ENCODE measurements at regions not wholly inside any gene's neighbourhood (a gene's known extent, or its start where the extent isn't known, plus 50 kb on each side); places are given as distances from the start of the nearest gene placed in this dataset.

DNA sequence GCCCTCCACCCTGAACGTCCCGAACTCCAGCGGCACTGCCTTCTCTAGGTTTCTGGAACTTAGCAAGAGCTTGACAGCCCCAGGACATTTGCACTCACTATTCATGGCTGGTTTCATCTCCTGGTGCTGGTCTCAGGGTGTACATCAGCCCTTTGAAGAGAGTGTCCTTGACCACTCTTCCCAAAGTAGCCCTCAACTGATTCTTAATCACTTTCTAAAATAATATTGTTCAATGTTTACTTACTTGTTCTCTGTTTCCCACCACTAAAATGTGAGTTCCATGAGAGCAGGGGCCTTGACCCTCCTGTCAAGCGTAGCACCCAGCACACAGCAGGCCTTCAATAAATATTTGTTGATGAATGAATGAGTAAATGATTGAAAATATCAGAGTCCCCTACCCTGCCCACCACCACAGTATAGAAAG is 262.5 kb downstream of the RHOU start:
- no peak for DNase-seq (ENCODE audit: low read depth)

DNA sequence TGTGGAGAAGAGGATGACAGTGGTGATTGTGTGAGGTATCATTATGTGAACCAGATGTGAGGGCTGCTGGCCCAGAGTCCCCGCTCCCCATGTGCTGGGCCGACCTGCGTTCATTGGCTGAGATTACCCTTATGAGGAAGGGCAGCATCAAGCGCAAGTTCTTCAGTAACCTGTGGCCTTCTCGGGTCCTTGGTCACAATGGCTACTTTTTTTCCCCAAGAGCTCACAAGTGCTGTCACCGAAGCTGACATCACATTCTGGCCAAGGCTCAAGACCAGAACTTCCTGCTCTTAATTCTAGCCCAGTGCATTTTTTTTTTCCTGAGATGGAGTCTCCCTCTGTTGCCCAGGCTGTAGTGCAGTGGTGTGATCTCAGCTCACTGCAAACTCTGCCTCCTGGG is 262.9 kb downstream of the RHOU start:
- no peak overlapping the region for H3K4me3 ChIP-seq (replicated peaks; ENCODE audit: low read depth, low read length)
- TF ChIP-seq, protein P1, sequence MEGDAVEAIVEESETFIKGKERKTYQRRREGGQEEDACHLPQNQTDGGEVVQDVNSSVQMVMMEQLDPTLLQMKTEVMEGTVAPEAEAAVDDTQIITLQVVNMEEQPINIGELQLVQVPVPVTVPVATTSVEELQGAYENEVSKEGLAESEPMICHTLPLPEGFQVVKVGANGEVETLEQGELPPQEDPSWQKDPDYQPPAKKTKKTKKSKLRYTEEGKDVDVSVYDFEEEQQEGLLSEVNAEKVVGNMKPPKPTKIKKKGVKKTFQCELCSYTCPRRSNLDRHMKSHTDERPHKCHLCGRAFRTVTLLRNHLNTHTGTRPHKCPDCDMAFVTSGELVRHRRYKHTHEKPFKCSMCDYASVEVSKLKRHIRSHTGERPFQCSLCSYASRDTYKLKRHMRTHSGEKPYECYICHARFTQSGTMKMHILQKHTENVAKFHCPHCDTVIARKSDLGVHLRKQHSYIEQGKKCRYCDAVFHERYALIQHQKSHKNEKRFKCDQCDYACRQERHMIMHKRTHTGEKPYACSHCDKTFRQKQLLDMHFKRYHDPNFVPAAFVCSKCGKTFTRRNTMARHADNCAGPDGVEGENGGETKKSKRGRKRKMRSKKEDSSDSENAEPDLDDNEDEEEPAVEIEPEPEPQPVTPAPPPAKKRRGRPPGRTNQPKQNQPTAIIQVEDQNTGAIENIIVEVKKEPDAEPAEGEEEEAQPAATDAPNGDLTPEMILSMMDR (IDR thresholded peaks at IDR 0.05; ENCODE audit: low read length, missing control alignments) = no peak
- DNase-seq (ENCODE audit: low read depth) = no peak

More for the DNA sequence above, 262.5 kb downstream of the RHOU start:
- TF ChIP-seq, protein P1 (IDR thresholded peaks at IDR 0.05; ENCODE audit: low read length, missing control alignments) = no peak
- H3K4me3 ChIP-seq (replicated peaks; ENCODE audit: low read depth, low read length) = no peak overlapping the region

DNA sequence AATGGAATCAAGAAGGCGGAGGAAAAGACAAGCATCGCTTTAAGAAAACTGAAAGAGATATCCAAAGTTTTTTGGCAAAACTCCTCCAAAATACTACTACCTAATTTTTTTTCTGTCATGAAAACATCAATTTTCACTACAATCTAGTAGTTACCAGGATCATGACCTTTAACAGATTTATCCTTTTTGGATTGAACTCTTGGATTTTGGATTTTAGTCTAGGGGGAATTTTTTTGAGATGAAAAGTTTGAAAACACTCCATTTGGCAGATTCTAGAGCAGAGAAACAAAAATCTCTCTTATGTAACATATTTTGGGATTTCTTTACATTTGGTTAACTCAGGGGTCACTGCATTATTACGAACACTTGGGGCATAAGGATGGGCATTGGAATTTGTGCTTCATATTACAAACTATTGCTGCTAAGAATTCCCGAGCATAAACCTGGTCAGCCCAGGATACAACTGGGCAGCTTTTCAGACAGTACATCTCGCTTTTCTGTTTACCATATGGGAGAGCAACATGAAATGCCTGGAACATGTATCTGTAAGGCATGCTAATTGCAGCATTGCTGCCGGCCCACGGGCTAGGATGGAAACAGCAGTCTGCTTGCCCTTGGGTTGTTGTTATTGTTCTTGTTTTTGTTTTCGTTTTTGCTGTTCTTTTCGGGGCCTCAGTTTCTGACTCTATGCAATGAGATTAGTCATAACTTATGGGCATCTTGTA is 264.3 kb downstream of the RHOU start:
- H3K4me3 ChIP-seq (replicated peaks; ENCODE audit: low read depth, low read length) = no peak overlapping the region
- TF ChIP-seq, protein P1 (IDR thresholded peaks at IDR 0.05; ENCODE audit: low read length, missing control alignments) = no peak
- no peak for DNase-seq (ENCODE audit: low read depth)

DNA sequence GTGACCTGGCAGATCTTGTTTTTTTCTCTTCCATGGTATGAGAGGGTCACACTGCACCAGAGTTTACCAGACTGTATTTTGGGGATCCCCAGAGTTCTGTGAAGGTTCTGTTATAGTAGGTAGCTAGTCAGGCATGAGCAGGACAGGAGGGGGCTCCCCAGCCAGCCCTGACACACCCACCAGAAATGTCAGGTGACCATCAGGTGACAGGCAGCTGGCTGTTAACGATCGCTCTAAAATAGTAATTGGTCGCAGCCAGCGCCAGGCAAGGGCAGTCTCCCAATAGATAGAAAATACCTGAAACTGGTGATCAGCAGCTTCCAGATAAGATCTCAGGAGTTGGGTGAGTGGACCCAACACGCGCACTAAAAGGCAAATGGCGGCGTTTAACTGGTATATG is 264.9 kb downstream of the RHOU start:
- no peak overlapping the region for H3K4me3 ChIP-seq (replicated peaks; ENCODE audit: low read depth, low read length)
- no peak for DNase-seq (ENCODE audit: low read depth)
- TF ChIP-seq, protein P1 (IDR thresholded peaks at IDR 0.05; ENCODE audit: low read length, missing control alignments) = no peak

DNA sequence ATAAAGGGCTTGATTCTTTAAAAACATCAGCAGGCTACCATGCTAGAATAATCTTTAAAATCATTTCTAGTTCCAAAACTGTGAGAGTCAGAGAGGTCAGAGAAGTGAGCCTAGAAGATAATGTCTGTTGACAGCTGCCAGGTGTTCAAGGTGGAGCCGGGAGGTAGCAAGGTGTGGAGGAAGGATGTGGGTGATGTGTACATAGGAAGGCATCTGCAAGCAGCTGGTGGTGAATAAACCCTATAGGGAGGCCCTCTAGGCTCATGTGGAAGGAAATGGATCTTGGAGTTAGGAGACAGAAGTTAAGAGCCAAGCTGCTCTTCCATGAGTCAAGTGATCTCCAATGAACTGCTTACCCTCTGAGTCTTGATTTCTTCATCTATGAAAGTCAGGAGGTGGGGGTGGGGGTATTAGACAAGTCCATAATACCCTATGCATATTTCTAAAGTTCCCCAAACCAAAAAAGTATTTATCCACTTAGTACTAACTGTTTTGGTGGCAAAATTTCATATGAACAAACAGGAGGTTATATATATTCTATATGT is 266.3 kb downstream of the RHOU start:
- TF ChIP-seq, protein P1 (IDR thresholded peaks at IDR 0.05; ENCODE audit: low read length, missing control alignments) = no peak
- H3K4me3 ChIP-seq (replicated peaks; ENCODE audit: low read depth, low read length) = no peak overlapping the region
- DNase-seq (ENCODE audit: low read depth) = no peak

DNA sequence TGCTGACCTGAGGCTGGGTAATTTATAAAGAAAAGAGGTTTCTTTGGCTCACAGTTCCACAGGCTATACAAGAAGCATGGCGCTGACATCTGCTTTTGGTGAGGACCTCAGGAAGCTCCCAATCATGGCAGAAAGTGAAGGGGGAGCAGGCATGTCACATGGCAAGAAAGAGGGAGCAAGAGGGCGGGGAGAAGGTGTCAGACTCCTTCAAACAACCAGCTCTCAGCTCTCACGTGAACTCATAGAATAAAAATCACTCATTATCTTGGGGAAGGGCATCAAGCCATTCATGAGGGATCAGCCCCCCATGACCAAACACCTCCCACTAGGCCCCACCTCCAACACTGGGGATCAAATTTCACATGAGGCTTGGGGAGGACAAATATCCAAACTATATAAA is 266.8 kb downstream of the RHOU start:
- TF ChIP-seq, protein P1 (IDR thresholded peaks at IDR 0.05; ENCODE audit: low read length, missing control alignments) = no peak
- no peak overlapping the region for H3K4me3 ChIP-seq (replicated peaks; ENCODE audit: low read depth, low read length)
- DNase-seq (ENCODE audit: low read depth) = no peak
